ENCODE measurements at regions not wholly inside any gene's neighbourhood (a gene's known extent, or its start where the extent isn't known, plus 50 kb on each side); places are given as distances from the start of the nearest gene placed in this dataset.

GRCh38 chr10:42491801-42492200 is 146.6 kb downstream of the ZNF33B start:
- TF ChIP-seq, protein P1, sequence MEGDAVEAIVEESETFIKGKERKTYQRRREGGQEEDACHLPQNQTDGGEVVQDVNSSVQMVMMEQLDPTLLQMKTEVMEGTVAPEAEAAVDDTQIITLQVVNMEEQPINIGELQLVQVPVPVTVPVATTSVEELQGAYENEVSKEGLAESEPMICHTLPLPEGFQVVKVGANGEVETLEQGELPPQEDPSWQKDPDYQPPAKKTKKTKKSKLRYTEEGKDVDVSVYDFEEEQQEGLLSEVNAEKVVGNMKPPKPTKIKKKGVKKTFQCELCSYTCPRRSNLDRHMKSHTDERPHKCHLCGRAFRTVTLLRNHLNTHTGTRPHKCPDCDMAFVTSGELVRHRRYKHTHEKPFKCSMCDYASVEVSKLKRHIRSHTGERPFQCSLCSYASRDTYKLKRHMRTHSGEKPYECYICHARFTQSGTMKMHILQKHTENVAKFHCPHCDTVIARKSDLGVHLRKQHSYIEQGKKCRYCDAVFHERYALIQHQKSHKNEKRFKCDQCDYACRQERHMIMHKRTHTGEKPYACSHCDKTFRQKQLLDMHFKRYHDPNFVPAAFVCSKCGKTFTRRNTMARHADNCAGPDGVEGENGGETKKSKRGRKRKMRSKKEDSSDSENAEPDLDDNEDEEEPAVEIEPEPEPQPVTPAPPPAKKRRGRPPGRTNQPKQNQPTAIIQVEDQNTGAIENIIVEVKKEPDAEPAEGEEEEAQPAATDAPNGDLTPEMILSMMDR (IDR thresholded peaks at IDR 0.05; ENCODE audit: low read depth, low read length) = no peak
- DNase-seq (ENCODE audit: low read depth in 1 of 2, low spot score in 1 of 2) = no peak
- Histone ChIP-seq H3K36me3 (no peaks in the 10 kb centered on the region), H3K27ac (no peak overlapping the region), H3K9me3 (ENCODE audit: low read depth) (peaks cover 3% of the 10 kb centered on the region), H3K4me3 (no peak overlapping the region), H3K27me3 (no peaks in the 10 kb centered on the region), H3K4me1 (ENCODE audit: low read depth) (no peaks in the 10 kb centered on the region)

- no peaks in the 10 kb centered on the region for H3K36me3 ChIP-seq
- H3K27ac ChIP-seq = no peak overlapping the region
- DNase-seq (ENCODE audit: low read depth in 1 of 2, low spot score in 1 of 2) = no peak
- H3K27me3 ChIP-seq = no peaks in the 10 kb centered on the region
- H3K4me3 ChIP-seq = no peak overlapping the region
- TF ChIP-seq, protein P1 (IDR thresholded peaks at IDR 0.05; ENCODE audit: low read depth, low read length) = no peak
- H3K9me3 ChIP-seq (ENCODE audit: low read depth) = peaks cover 3% of the 10 kb centered on the region
- H3K4me1 ChIP-seq (ENCODE audit: low read depth) = no peaks in the 10 kb centered on the region
These were observed 147.3 kb downstream of the ZNF33B start for GRCh38 chr10:42491001-42491592.

DNA sequence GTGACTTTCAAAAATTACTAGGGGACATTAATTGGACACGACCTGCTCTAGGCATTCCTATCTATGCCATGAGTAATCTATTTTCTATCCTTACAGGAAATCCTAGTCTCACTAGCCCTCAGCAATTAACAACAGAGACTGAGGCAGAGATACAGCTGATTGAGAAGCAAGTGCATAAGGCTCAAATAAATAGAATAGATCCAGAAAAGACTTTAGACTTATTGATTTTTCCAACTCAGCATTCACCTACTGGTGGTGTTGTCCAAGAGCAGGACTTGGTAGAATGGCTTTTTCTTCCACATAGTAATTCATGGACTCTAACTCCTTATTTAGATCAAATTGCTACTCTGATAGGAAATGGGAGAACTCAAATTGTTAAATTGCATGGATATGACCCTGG is 148.0 kb downstream of the ZNF33B start:
- Histone ChIP-seq H3K4me1 (ENCODE audit: low read depth) (no peaks in the 10 kb centered on the region), H3K4me3 (no peak overlapping the region), H3K36me3 (no peaks in the 10 kb centered on the region), H3K27ac (no peak overlapping the region), H3K9me3 (ENCODE audit: low read depth) (peaks cover 3% of the 10 kb centered on the region), H3K27me3 (no peaks in the 10 kb centered on the region)
- no peak for DNase-seq (ENCODE audit: low read depth in 1 of 2, low spot score in 1 of 2)
- TF ChIP-seq, protein P1 (IDR thresholded peaks at IDR 0.05; ENCODE audit: low read depth, low read length) = no peak

GRCh38 chr10:42488416-42488815 is 150.0 kb downstream of the ZNF33B start:
- no peak overlapping the region for H3K4me3 ChIP-seq
- H3K9me3 ChIP-seq (ENCODE audit: low read depth) = peaks cover 3% of the 10 kb centered on the region
- H3K27ac ChIP-seq = no peak overlapping the region
- H3K27me3 ChIP-seq = no peaks in the 10 kb centered on the region
- TF ChIP-seq, protein P1 (IDR thresholded peaks at IDR 0.05; ENCODE audit: low read depth, low read length) = no peak
- peak in 1 of 2 donors; percentile 17 for DNase-seq (ENCODE audit: low read depth in 1 of 2, low spot score in 1 of 2)
- no peaks in the 10 kb centered on the region for H3K36me3 ChIP-seq
- H3K4me1 ChIP-seq (ENCODE audit: low read depth) = no peaks in the 10 kb centered on the region

DNA sequence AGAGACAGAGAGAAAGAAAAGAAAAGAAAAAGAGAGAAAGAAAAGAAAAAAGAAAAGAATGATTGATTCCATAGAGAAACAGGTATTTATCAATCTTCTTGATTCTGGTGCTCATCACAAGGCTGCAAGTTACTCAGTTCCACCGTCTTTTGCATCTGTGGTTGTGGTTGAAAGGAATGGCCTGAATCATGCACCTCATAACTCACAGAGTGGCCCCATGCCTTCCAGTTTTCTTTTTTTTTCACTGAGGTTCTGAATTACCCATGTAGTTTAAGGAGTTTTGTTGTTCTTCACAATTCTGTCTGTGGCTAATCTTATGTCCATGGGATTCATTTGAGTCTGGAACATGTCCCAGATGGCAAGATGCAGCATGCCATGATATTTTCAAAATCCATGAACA is 156.0 kb downstream of the ZNF33B start:
- H3K9me3 ChIP-seq (ENCODE audit: low read depth) = no peaks in the 10 kb centered on the region
- no peaks in the 10 kb centered on the region for H3K4me1 ChIP-seq (ENCODE audit: low read depth)
- H3K27me3 ChIP-seq = no peaks in the 10 kb centered on the region
- H3K36me3 ChIP-seq = no peaks in the 10 kb centered on the region
- H3K27ac ChIP-seq = no peak overlapping the region
- no peak for DNase-seq (ENCODE audit: low read depth in 1 of 2, low spot score in 1 of 2)
- no peak overlapping the region for H3K4me3 ChIP-seq
- TF ChIP-seq, protein P1 (IDR thresholded peaks at IDR 0.05; ENCODE audit: low read depth, low read length) = no peak
